GM12878 (cell line): ENCODE measurements at regions not wholly inside any gene's neighbourhood (a gene's known extent, or its start where the extent isn't known, plus 50 kb on each side); places are given as distances from the start of the nearest gene placed in this dataset.
A peak's percentile ranks its signal among the peaks of the same experiment; 100 is the strongest.

Source experiments
- ATAC-seq: fragments of 200-7000 bp; cut with Tn5 transposase; 3 replicates; pipeline ENCODE4 v1.9.1; 2020; ENCODE audit warnings: mild to moderate bottlenecking, moderate library complexity
- BruUV-seq: library from RNA; stranded (reverse); fragments of 400-500 nt; replicated peaks from 2 replicates; lab custom pipeline; 2021; lab: Mats Ljungman, UMichigan
- CTCF ChIA-PET: fragments of 300-600 bp; sonication (Branson Sonifier 250); formaldehyde crosslinking; extraction: SDS; loops from one replicate; lab custom pipeline; 2021; ENCODE audit warnings: inconsistent platforms; lab: Yijun Ruan, JAX
- POLR2A ChIA-PET: fragments of 350-600 bp; formaldehyde crosslinking; extraction: SDS; loops from one replicate; lab custom pipeline; 2021; ENCODE audit warnings: inconsistent platforms; lab: Charles Lee
- RAD21 ChIA-PET: fragments of 300-600 bp; sonication (Branson Sonifier 250); formaldehyde crosslinking; loops from one replicate; lab custom pipeline; 2023; ENCODE audit warnings: antibody characterized with exemption; ENCODE audit not compliant: unreplicated experiment; lab: Charles Lee
- SMC1A ChIA-PET: fragments of 300-600 bp; sonication (Branson Sonifier 250); formaldehyde crosslinking; loops from one replicate; lab custom pipeline; 2023; ENCODE audit not compliant: unreplicated experiment, uncharacterized antibody; lab: Charles Lee
- DNase-seq: peaks from one replicate; pipeline ENCODE4 v3.0.0-alpha.2; 2011; ENCODE audit warnings: low read depth, low spot score
- FAIRE-seq: peaks from 3 replicates; lab custom pipeline; 2011; peaks lifted over from hg19 to GRCh38; lab: Jason Lieb, UNC
- H2AFZ ChIP-seq: 2 replicates; pipeline ENCODE4 v1.6.0; 2011; ENCODE audit warnings: low read depth, low read length, control low read depth; ENCODE audit not compliant: control insufficient read depth
- H3K27ac ChIP-seq: 2 replicates; pipeline ENCODE4 v1.5.1; 2011; ENCODE audit warnings: control low read depth; ENCODE audit not compliant: control insufficient read depth, insufficient read depth
- H3K27me3 ChIP-seq, 2 experiments: replicated peaks in 1 of 2; 2 replicates each; pipeline versions ENCODE4 v1.6.0 to v1.6.1; 2011; ENCODE audit warnings: low read length in 1 of 2; ENCODE audit not compliant: control insufficient read depth in 2 of 2, insufficient read depth in 2 of 2
- H3K36me3 ChIP-seq, 2 experiments: 2 replicates each; pipeline ENCODE4 v1.5.1; 2011; ENCODE audit warnings: low read length in 1 of 2; ENCODE audit not compliant: control insufficient read depth in 2 of 2, insufficient read depth in 2 of 2
- H3K4me1 ChIP-seq: 2 replicates; pipeline ENCODE4 v1.6.1; 2011; ENCODE audit warnings: mild to moderate bottlenecking, low read length, moderate library complexity, mixed read lengths; ENCODE audit not compliant: control insufficient read depth, insufficient read depth
- H3K4me2 ChIP-seq: 2 replicates; pipeline ENCODE4 v1.6.0; 2011; ENCODE audit warnings: control low read depth; ENCODE audit not compliant: control insufficient read depth, insufficient read depth
- H3K4me3 ChIP-seq: fragments of 200-600 bp; sonication (generic); 2 replicates; pipeline ENCODE4 v1.5.1; 2016
- H3K79me2 ChIP-seq: 2 replicates; pipeline ENCODE4 v1.6.0; 2011; ENCODE audit warnings: low read length; ENCODE audit not compliant: control insufficient read depth, insufficient read depth
- H3K9ac ChIP-seq: 2 replicates; pipeline ENCODE4 v1.8.0; 2011; ENCODE audit warnings: low read length, control low read depth, mixed read lengths; ENCODE audit not compliant: control insufficient read depth, insufficient read depth
- H3K9me3 ChIP-seq: replicated peaks from 3 replicates; pipeline ENCODE4 v1.5.1; 2011; ENCODE audit warnings: mild to moderate bottlenecking, low read length; ENCODE audit not compliant: control insufficient read depth, insufficient read depth
- H4K20me1 ChIP-seq: 2 replicates; pipeline ENCODE4 v1.6.0; 2011; ENCODE audit not compliant: control insufficient read depth, insufficient read depth
- RAD21 ChIP-seq: IDR thresholded peaks from 2 replicates; pipeline ENCODE4 v1.6.1; 2011; ENCODE audit warnings: mild to moderate bottlenecking, low read depth, low read length, moderate library complexity; ENCODE audit not compliant: insufficient read depth
- SMC3 ChIP-seq: IDR thresholded peaks from 2 replicates; pipeline ENCODE4 v1.6.1; 2011; ENCODE audit warnings: low read length, improper control_type of control experiment, borderline replicate concordance
- ZNF207 ChIP-seq: fragments of 450-650 bp; IDR thresholded peaks from 2 replicates; pipeline ENCODE4 v1.6.1; 2014; ENCODE audit warnings: antibody characterized with exemption, mild to moderate bottlenecking, borderline replicate concordance
- ZNF274 ChIP-seq: IDR thresholded peaks from one replicate; pipeline ENCODE4 v1.8.0; 2011; ENCODE audit not compliant: insufficient read length, insufficient read depth
- ZNF622 ChIP-seq: fragments of 450-650 bp; IDR thresholded peaks from 2 replicates; pipeline ENCODE4 v1.6.1; 2017; ENCODE audit warnings: mild to moderate bottlenecking, inconsistent platforms
- WGBS: methylation state at CpG from one replicate; pipeline ENCODE4 v1.1.6; 2016; ENCODE audit warnings: low lambda C conversion rate; ENCODE audit not compliant: insufficient replicate concordance, insufficient coverage; ENCODE audit errors: missing lambda C conversion rate; 5-methylcytosine and 5-hydroxymethylcytosine counted together
- in situ Hi-C: fragments of 300-500 bp; cut with MboI; formaldehyde crosslinking; loops from 9 replicates; pipeline ENCODE4 v1.14.3; 2018; ENCODE audit warnings: mixed read lengths
- intact Hi-C: fragments of 100-400 bp; cut with micrococcal nuclease; formaldehyde crosslinking; loops from one replicate; pipeline ENCODE4 v1.14.2; 2022; ENCODE audit not compliant: unreplicated experiment
- TF ChIP-seq, protein P1 (sequence below), 3 experiments: IDR thresholded peaks in 2 of 3; conservative IDR thresholded peaks in 1 of 3; 2 replicates each; pipeline ENCODE4 v1.5.1; 2011; ENCODE audit warnings: low read depth in 3 of 3, low read length in 3 of 3, mild to moderate bottlenecking in 3 of 3, control low read depth in 2 of 3, moderate library complexity in 2 of 3, inconsistent platforms in 1 of 3, mixed read lengths in 1 of 3; ENCODE audit not compliant: control insufficient read depth in 2 of 3, insufficient read depth in 1 of 3; ENCODE audit errors: extremely low read depth in 1 of 3

DNA sequence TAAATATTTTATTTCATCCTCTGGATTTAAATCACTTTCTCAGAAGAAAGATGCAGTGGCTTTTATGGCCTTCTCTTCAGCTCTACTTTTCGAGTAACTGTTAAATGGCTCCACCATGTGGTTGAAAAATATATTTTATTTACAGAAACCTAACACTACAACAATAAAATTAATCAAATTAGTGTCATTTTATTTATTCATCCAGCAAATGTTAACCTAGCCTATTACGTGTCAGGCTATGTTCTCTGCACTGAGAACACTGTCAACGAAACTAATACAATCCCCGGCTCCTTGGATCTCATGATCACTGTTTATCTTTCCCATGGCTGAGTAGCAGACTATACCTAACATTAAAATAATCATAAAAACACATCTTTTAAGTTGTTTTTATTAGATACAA lies 148.0 kb upstream of the OSTN start:
- no peak for FAIRE-seq
- no peak for DNase-seq

More for the DNA sequence above, 148.0 kb upstream of the OSTN start:
- H3K27ac ChIP-seq, result no peak overlapping the region
- no peak overlapping the region for H3K9ac ChIP-seq
- in situ Hi-C loops (loop anchor here (5.0 to 10.0 kb wide), 2 partner anchors 166 to 239 kb away; no protein-coding TSS in a partner anchor), intact Hi-C loops (loop anchor here (1.0 to 5.0 kb wide), 4 partner anchors 167 to 1084 kb away; no protein-coding TSS in a partner anchor)
- ChIA-PET POLR2A (no interaction called here), SMC1A (interaction anchor here (0.6 to 6.6 kb wide), 11 partner anchors 10 to 1090 kb away, joined by 3 to 94 read pairs (median 4); no protein-coding TSS in a partner anchor), CTCF (interaction anchor here (0.6 to 8.0 kb wide), 19 partner anchors 9 to 1091 kb away, joined by 3 to 179 read pairs (median 4); no protein-coding TSS in a partner anchor), RAD21 (interaction anchor here (1.0 to 4.2 kb wide), 6 partner anchors 10 to 667 kb away, joined by 3 to 68 read pairs (median 4); no protein-coding TSS in a partner anchor)
- no peak overlapping the region for H2AFZ ChIP-seq
- H3K27me3 ChIP-seq, result no peaks in the 10 kb centered on the region
- no peak overlapping the region for H3K4me2 ChIP-seq
- no peaks in the 10 kb centered on the region for H3K79me2 ChIP-seq
- H3K9me3 ChIP-seq, result no peaks in the 10 kb centered on the region
- no peaks in the 10 kb centered on the region for H3K36me3 ChIP-seq
- ATAC-seq, result peak; percentile 76
- H3K4me1 ChIP-seq, result no peaks in the 10 kb centered on the region
- no peaks in the 10 kb centered on the region for H4K20me1 ChIP-seq
- H3K4me3 ChIP-seq, result no peak overlapping the region
- WGBS, result 12% methylated on average over 4 of the region's 4 CpGs
- TF ChIP-seq ZNF207, result no peak
- TF ChIP-seq, protein P1, sequence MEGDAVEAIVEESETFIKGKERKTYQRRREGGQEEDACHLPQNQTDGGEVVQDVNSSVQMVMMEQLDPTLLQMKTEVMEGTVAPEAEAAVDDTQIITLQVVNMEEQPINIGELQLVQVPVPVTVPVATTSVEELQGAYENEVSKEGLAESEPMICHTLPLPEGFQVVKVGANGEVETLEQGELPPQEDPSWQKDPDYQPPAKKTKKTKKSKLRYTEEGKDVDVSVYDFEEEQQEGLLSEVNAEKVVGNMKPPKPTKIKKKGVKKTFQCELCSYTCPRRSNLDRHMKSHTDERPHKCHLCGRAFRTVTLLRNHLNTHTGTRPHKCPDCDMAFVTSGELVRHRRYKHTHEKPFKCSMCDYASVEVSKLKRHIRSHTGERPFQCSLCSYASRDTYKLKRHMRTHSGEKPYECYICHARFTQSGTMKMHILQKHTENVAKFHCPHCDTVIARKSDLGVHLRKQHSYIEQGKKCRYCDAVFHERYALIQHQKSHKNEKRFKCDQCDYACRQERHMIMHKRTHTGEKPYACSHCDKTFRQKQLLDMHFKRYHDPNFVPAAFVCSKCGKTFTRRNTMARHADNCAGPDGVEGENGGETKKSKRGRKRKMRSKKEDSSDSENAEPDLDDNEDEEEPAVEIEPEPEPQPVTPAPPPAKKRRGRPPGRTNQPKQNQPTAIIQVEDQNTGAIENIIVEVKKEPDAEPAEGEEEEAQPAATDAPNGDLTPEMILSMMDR (IDR thresholded peaks at IDR 0.05 in 2 of 3, conservative IDR thresholded peaks at IDR 0.05 in 1 of 3; ENCODE audit: control insufficient read depth in 2 of 3, extremely low read depth in 1 of 3, insufficient read depth in 1 of 3, low read depth in 3 of 3, low read length in 3 of 3), result peak in 2 of 3 experiments; percentile 26 to 49; a peak in 3 of 6 replicates
- no peak for TF ChIP-seq ZNF274
- TF ChIP-seq ZNF622, result no peak
- TF ChIP-seq SMC3, result peak; percentile 50; the same call in 1 of the 2 replicates
- peak; percentile 66 for TF ChIP-seq RAD21
- no TSS peak for BruUV-seq
